Neuronal stem cell (in vitro differentiated cells): ENCODE measurements at regions not wholly inside any gene's neighbourhood (a gene's known extent, or its start where the extent isn't known, plus 50 kb on each side); places are given as distances from the start of the nearest gene placed in this dataset.

Experiments
- DNase-seq: peaks from one replicate; pipeline ENCODE4 v3.0.0-alpha.2; 2013; ENCODE audit warnings: low spot score
- H2AFZ ChIP-seq: one replicate; pipeline ENCODE4 v1.6.1; 2013; ENCODE audit warnings: mild to moderate bottlenecking, low read length, inconsistent platforms
- H2AK5ac ChIP-seq: 2 replicates; pipeline ENCODE4 v1.6.1; 2013; ENCODE audit warnings: low read depth, mild to moderate bottlenecking, inconsistent platforms, low read length, moderate library complexity, mixed read lengths
- H2BK120ac ChIP-seq: 2 replicates; pipeline ENCODE4 v1.6.1; 2013; ENCODE audit warnings: low read depth, mild to moderate bottlenecking, inconsistent platforms, low read length, moderate library complexity, mixed read lengths
- H2BK12ac ChIP-seq: one replicate; pipeline ENCODE4 v1.6.1; 2013; ENCODE audit warnings: low read length, inconsistent platforms
- H2BK15ac ChIP-seq: 2 replicates; pipeline ENCODE4 v1.6.1; 2013; ENCODE audit warnings: mild to moderate bottlenecking, low read length, inconsistent platforms, mixed read lengths
- H2BK5ac ChIP-seq: one replicate; pipeline ENCODE4 v1.6.1; 2013; ENCODE audit warnings: inconsistent platforms, mild to moderate bottlenecking, low read length, moderate library complexity
- H3K14ac ChIP-seq: one replicate; pipeline ENCODE4 v1.6.1; 2013; ENCODE audit warnings: low read length, inconsistent platforms
- H3K18ac ChIP-seq: 2 replicates; pipeline ENCODE4 v1.6.1; 2013; ENCODE audit warnings: low read length, inconsistent platforms
- H3K23ac ChIP-seq: 2 replicates; pipeline ENCODE4 v1.6.1; 2013; ENCODE audit warnings: low read depth, mild to moderate bottlenecking, mixed read lengths, low read length, inconsistent platforms; ENCODE audit not compliant: poor library complexity
- H3K27ac ChIP-seq: replicated peaks from 3 replicates; pipeline ENCODE4 v1.5.1; 2013; ENCODE audit warnings: low read length, inconsistent platforms
- H3K27me3 ChIP-seq, 3 experiments: 2 replicates each; pipeline ENCODE4 v1.6.1; 2013; ENCODE audit warnings: low read length in 3 of 3, mild to moderate bottlenecking in 2 of 3, inconsistent platforms in 1 of 3, low read depth in 1 of 3, mixed read lengths in 1 of 3, moderate library complexity in 1 of 3; ENCODE audit not compliant: control insufficient read depth in 3 of 3, insufficient read depth in 3 of 3
- H3K36me3 ChIP-seq, 2 donors: replicated peaks in 1 of 2; 2 replicates each; pipeline ENCODE4 v1.6.1; 2013; ENCODE audit warnings: low read length in 2 of 2; ENCODE audit not compliant: control insufficient read depth in 2 of 2, insufficient read depth in 2 of 2
- H3K4ac ChIP-seq: 2 replicates; pipeline ENCODE4 v1.6.1; 2013; ENCODE audit warnings: inconsistent platforms, mild to moderate bottlenecking, low read length, moderate library complexity
- H3K4me1 ChIP-seq, 2 donors: 1 replicate in 1 of 2; 2 replicates in 1 of 2; pipeline ENCODE4 v1.6.1; 2013; ENCODE audit warnings: low read length in 2 of 2, low read depth in 1 of 2; ENCODE audit not compliant: control insufficient read depth in 2 of 2, insufficient read depth in 1 of 2
- H3K4me2 ChIP-seq: one replicate; pipeline ENCODE4 v1.6.1; 2013; ENCODE audit warnings: mild to moderate bottlenecking, low read length, inconsistent platforms; ENCODE audit not compliant: insufficient read depth, poor library complexity, severe bottlenecking
- H3K4me3 ChIP-seq, 2 donors: 2 replicates each; pipeline ENCODE4 v1.5.1; 2013; ENCODE audit warnings: low read length in 2 of 2, mild to moderate bottlenecking in 2 of 2, inconsistent platforms in 1 of 2, moderate library complexity in 1 of 2
- H3K79me1 ChIP-seq: one replicate; pipeline ENCODE4 v1.6.1; 2013; ENCODE audit warnings: low read depth, mild to moderate bottlenecking, inconsistent platforms, low read length, moderate library complexity
- H3K9ac ChIP-seq: one replicate; pipeline ENCODE4 v1.6.1; 2013; ENCODE audit warnings: mild to moderate bottlenecking, low read depth, low read length, inconsistent platforms; ENCODE audit not compliant: poor library complexity
- H3K9me3 ChIP-seq, 2 donors: replicated peaks in 1 of 2; 2 replicates each; pipeline versions ENCODE3 to v1.6.1; 2013; ENCODE audit warnings: low read length in 2 of 2, mild to moderate bottlenecking in 2 of 2, inconsistent platforms in 1 of 2, low read depth in 1 of 2, mixed read lengths in 1 of 2, moderate library complexity in 1 of 2; ENCODE audit not compliant: control insufficient read depth in 2 of 2, insufficient read depth in 1 of 2
- H4K8ac ChIP-seq: one replicate; pipeline ENCODE4 v1.6.1; 2013; ENCODE audit warnings: low read depth, mild to moderate bottlenecking, inconsistent platforms, low read length, moderate library complexity
- H4K91ac ChIP-seq: one replicate; pipeline ENCODE4 v1.6.1; 2013; ENCODE audit warnings: low read length, low read depth, mild to moderate bottlenecking, inconsistent platforms; ENCODE audit not compliant: poor library complexity
- WGBS, 2 donors: extraction: QIAGEN DNeasy Blood & Tissue Kit; methylation state at CpG; one replicate each; pipeline ENCODE4 v1.1.7; 2013; ENCODE audit warnings: missing lambda C conversion rate in 2 of 2, mixed read lengths in 1 of 2; ENCODE audit not compliant: insufficient read length in 2 of 2, insufficient replicate concordance in 1 of 2; ENCODE audit errors: extremely low coverage in 2 of 2; 5-methylcytosine and 5-hydroxymethylcytosine counted together

- H3K4me3 ChIP-seq: no peak overlapping the region
- no peak overlapping the region for H2BK15ac ChIP-seq
- no peaks in the 10 kb centered on the region for H3K9me3 ChIP-seq
- no peak overlapping the region for H3K4ac ChIP-seq
- no peaks in the 10 kb centered on the region for H3K27me3 ChIP-seq
- H2AK5ac ChIP-seq: no peak overlapping the region
- H2BK12ac ChIP-seq: no peak overlapping the region
- no peak overlapping the region for H3K9ac ChIP-seq
- no peak overlapping the region for H2AFZ ChIP-seq
- H4K91ac ChIP-seq: no peak overlapping the region
- H3K18ac ChIP-seq: no peak overlapping the region
- no CpG with 5 or more reads among the region's 3 CpGs for WGBS, 2 donors
- no peak overlapping the region for H2BK120ac ChIP-seq
- H3K79me1 ChIP-seq: no peaks in the 10 kb centered on the region
- H4K8ac ChIP-seq: no peak overlapping the region
- no peak overlapping the region for H3K23ac ChIP-seq
- no peak overlapping the region for H3K27ac ChIP-seq
- peaks cover 0 to 6% of the 10 kb centered on the region in 2 donors for H3K4me1 ChIP-seq
- H3K36me3 ChIP-seq: no peaks in the 10 kb centered on the region
- no peak overlapping the region for H3K14ac ChIP-seq
- H2BK5ac ChIP-seq: no peak overlapping the region
- no peak for DNase-seq
- no peak overlapping the region for H3K4me2 ChIP-seq
Measured at GRCh38 chr6:22651731-22652130, 82.4 kb downstream of the HDGFL1 start.

DNA sequence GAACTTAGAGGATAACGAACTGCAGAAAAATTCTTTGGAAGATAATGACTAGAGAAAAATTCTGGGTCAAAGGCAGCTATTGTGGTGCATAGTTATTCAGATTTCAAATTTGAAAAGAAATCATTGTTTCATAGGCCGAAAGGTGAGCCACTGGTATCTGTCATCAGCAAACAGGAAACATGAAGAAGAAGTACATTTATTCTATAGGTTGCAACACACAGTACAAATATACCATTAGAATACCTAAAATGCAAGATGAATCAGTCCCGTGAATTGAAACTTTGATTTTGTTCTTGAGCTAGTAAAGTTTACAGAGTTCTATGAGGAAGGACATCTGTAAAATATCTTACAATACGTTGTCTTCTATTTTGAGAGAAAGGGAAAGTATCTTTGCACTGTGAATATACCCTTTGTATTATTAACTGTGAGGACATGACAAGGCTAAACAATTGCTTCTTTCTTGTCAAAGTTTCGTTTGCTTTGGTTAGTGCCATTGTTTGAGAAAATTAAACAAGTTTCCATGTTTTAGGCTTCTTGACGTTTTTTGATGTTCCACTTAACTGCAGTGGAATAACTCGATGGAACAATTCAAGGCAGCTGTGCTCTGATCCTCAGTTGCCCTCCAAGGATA is 84.7 kb downstream of the HDGFL1 start:
- H3K9ac ChIP-seq: no peak overlapping the region
- no peak overlapping the region for H3K18ac ChIP-seq
- H3K9me3 ChIP-seq: no peaks in the 10 kb centered on the region
- H3K36me3 ChIP-seq: no peaks in the 10 kb centered on the region
- H3K27me3 ChIP-seq: no peaks in the 10 kb centered on the region
- H3K23ac ChIP-seq: no peak overlapping the region
- no peak overlapping the region for H2AK5ac ChIP-seq
- no peak overlapping the region for H2BK120ac ChIP-seq
- H3K4me2 ChIP-seq: no peak overlapping the region
- no peak overlapping the region for H2BK5ac ChIP-seq
- no peak overlapping the region for H3K27ac ChIP-seq
- no CpG with 5 or more reads among the region's 7 CpGs for WGBS, 2 donors
- DNase-seq: no peak
- no peak overlapping the region for H3K4me3 ChIP-seq
- no peak overlapping the region for H4K8ac ChIP-seq
- no peak overlapping the region for H3K4ac ChIP-seq
- H2AFZ ChIP-seq: no peak overlapping the region
- no peak overlapping the region for H3K14ac ChIP-seq
- no peak overlapping the region for H2BK12ac ChIP-seq
- peaks cover 4 to 6% of the 10 kb centered on the region in 2 donors for H3K4me1 ChIP-seq
- H2BK15ac ChIP-seq: no peak overlapping the region
- no peak overlapping the region for H4K91ac ChIP-seq
- no peaks in the 10 kb centered on the region for H3K79me1 ChIP-seq

DNA sequence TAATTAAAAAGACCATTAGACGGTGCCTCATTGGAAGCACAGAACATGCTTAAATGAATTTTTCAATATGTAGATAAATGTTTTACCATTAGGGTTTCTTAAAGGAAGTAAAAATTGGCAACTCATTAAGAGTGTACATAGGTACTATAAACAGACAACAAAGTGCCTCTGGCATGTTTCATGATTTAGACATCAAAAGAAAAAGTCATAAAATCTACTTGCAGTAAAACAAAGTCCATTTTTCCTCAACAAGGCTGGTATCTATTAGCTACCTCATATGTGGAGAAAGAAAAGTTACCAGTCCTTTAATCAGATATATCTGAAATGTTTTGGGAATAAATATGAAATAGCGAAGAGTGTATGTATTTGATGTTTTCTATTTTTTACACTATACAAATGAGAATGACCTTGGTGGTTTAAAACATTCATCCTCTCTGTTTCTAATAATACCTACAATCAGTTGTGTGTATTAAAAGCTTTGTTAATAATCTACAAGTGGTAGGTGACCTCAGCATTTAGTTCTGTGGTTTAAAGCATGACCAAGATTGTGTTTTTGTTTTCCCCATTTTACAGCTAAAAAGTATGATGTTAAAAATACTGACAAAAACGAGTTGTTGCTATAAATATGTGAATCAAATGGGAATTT is 87.5 kb downstream of the HDGFL1 start:
- Histone ChIP-seq H3K4me3 (no peak overlapping the region), H4K91ac (no peak overlapping the region), H2AK5ac (no peak overlapping the region), H3K18ac (no peak overlapping the region), H3K9ac (no peak overlapping the region), H3K4me1 (peaks cover 0 to 4% of the 10 kb centered on the region in 2 donors), H3K79me1 (no peaks in the 10 kb centered on the region), H3K14ac (no peak overlapping the region), H3K27me3 (no peaks in the 10 kb centered on the region), H3K4me2 (no peak overlapping the region), H2BK120ac (no peak overlapping the region), H4K8ac (no peak overlapping the region), H2AFZ (no peak overlapping the region), H3K23ac (no peak overlapping the region), H3K36me3 (no peaks in the 10 kb centered on the region), H3K9me3 (no peaks in the 10 kb centered on the region), H2BK12ac (no peak overlapping the region), H2BK15ac (no peak overlapping the region), H2BK5ac (no peak overlapping the region), H3K27ac (no peak overlapping the region), H3K4ac (no peak overlapping the region)
- DNase-seq: no peak
- no CpG with 5 or more reads among the region's 3 CpGs for WGBS, 2 donors

GRCh38 chr6:22657352-22657980 is 88.1 kb downstream of the HDGFL1 start:
- Histone ChIP-seq H3K18ac (no peak overlapping the region), H3K4me3 (no peak overlapping the region)
- WGBS, 2 donors: no CpG with 5 or more reads among the region's 1 CpG

More at GRCh38 chr6:22657352-22657980, 88.1 kb downstream of the HDGFL1 start:
- Histone ChIP-seq H3K4ac (no peak overlapping the region), H3K27me3 (no peaks in the 10 kb centered on the region), H3K23ac (no peak overlapping the region), H3K9me3 (peaks cover 0 to under 1% of the 10 kb centered on the region in 2 donors), H4K8ac (no peak overlapping the region), H4K91ac (no peak overlapping the region), H3K9ac (no peak overlapping the region), H2BK120ac (no peak overlapping the region), H3K79me1 (no peaks in the 10 kb centered on the region), H2AFZ (peak overlapping the region; percentile 8), H2BK5ac (no peak overlapping the region), H3K4me2 (no peak overlapping the region), H2BK15ac (no peak overlapping the region), H2BK12ac (no peak overlapping the region), H3K14ac (no peak overlapping the region), H3K27ac (no peak overlapping the region), H3K4me1 (peaks cover 0 to 4% of the 10 kb centered on the region in 2 donors), H2AK5ac (no peak overlapping the region), H3K36me3 (no peaks in the 10 kb centered on the region)
- no peak for DNase-seq
